H1 (cell line): ENCODE measurements at regions not wholly inside any gene's neighbourhood (a gene's known extent, or its start where the extent isn't known, plus 50 kb on each side); places are given as distances from the start of the nearest gene placed in this dataset.

ENCODE experiments used
- CTCF ChIA-PET: fragments of 300-600 bp; sonication (Branson Sonifier 250); formaldehyde crosslinking; loops from one replicate; lab custom pipeline; 2021; ENCODE audit not compliant: partially characterized antibody; lab: Charles Lee
- POLR2A ChIA-PET: fragments of 300-600 bp; sonication (Branson Sonifier 250); formaldehyde crosslinking; loops from one replicate; lab custom pipeline; 2021; ENCODE audit warnings: inconsistent platforms; ENCODE audit not compliant: partially characterized antibody; lab: Charles Lee
- DNase-seq, 2 experiments: peaks; one replicate each; pipeline versions ENCODE4 v3.0.0 to v3.0.0-alpha.2; 2010 to 2022; ENCODE audit warnings: low spot score in 2 of 2, low read depth in 1 of 2, mixed read lengths in 1 of 2
- FAIRE-seq: peaks from 2 replicates; lab custom pipeline; 2011; peaks lifted over from hg19 to GRCh38; lab: Jason Lieb, UNC
- H2AFZ ChIP-seq: 2 replicates; pipeline ENCODE4 v1.8.1; 2012; ENCODE audit warnings: low read length, inconsistent platforms
- H2AK5ac ChIP-seq: 2 replicates; pipeline ENCODE4 v1.6.1; 2013; ENCODE audit warnings: low read depth, low read length
- H2BK120ac ChIP-seq: replicated peaks from 2 replicates; pipeline ENCODE3; 2013; ENCODE audit warnings: low read depth, low read length, inconsistent platforms
- H2BK12ac ChIP-seq: 2 replicates; pipeline ENCODE4 v1.6.1; 2013; ENCODE audit warnings: low read depth, low read length
- H2BK15ac ChIP-seq: 2 replicates; pipeline ENCODE4 v1.6.1; 2013; ENCODE audit warnings: low read length
- H2BK20ac ChIP-seq: 2 replicates; pipeline ENCODE4 v1.6.1; 2013; ENCODE audit warnings: low read length
- H2BK5ac ChIP-seq: 2 replicates; pipeline ENCODE4 v1.6.1; 2013; ENCODE audit warnings: low read depth, low read length
- H3K14ac ChIP-seq: 2 replicates; pipeline ENCODE4 v1.6.1; 2013; ENCODE audit warnings: inconsistent platforms; ENCODE audit not compliant: insufficient read length
- H3K18ac ChIP-seq: 2 replicates; pipeline ENCODE4 v1.6.1; 2013; ENCODE audit warnings: low read length; ENCODE audit errors: extremely low read depth
- H3K23ac ChIP-seq: 2 replicates; pipeline ENCODE4 v1.6.1; 2013; ENCODE audit warnings: inconsistent platforms; ENCODE audit not compliant: insufficient read length
- H3K23me2 ChIP-seq: 2 replicates; pipeline ENCODE4 v1.6.1; 2013; ENCODE audit warnings: low read depth, low read length
- H3K27ac ChIP-seq: 2 replicates; pipeline ENCODE4 v1.6.1; 2011; ENCODE audit warnings: low read depth, low read length, inconsistent platforms
- H3K27me3 ChIP-seq, 4 experiments: replicated peaks in 1 of 4; 1 replicate in 1 of 4; 2 replicates in 3 of 4; pipeline versions ENCODE4 v1.6.1 to v1.8.1; 2011 to 2013; ENCODE audit warnings: low read length in 3 of 4, mild to moderate bottlenecking in 3 of 4, inconsistent platforms in 2 of 4, mixed read lengths in 2 of 4, moderate library complexity in 1 of 4; ENCODE audit not compliant: control insufficient read depth in 3 of 4, insufficient read depth in 3 of 4; ENCODE audit errors: extremely low read depth in 1 of 4
- H3K36me3 ChIP-seq, 4 experiments: 2 replicates each; pipeline versions ENCODE4 v1.6.1 to v1.8.1; 2011 to 2013; ENCODE audit warnings: mild to moderate bottlenecking in 4 of 4, low read length in 3 of 4, moderate library complexity in 2 of 4, control low read depth in 1 of 4, inconsistent platforms in 1 of 4; ENCODE audit not compliant: insufficient read depth in 4 of 4, control insufficient read depth in 2 of 4
- H3K4ac ChIP-seq: replicated peaks from 2 replicates; pipeline ENCODE3; 2013; ENCODE audit warnings: low read length, low read depth, mixed read lengths, inconsistent platforms; ENCODE audit not compliant: insufficient read length
- H3K4me1 ChIP-seq, 4 experiments: replicated peaks in 1 of 4; 1 replicate in 1 of 4; 2 replicates in 3 of 4; pipeline versions ENCODE4 v1.6.1 to v1.8.1; 2011 to 2013; ENCODE audit warnings: low read length in 3 of 4, inconsistent platforms in 2 of 4, mixed read lengths in 1 of 4; ENCODE audit not compliant: insufficient read depth in 4 of 4, control insufficient read depth in 3 of 4
- H3K4me2 ChIP-seq, 2 experiments: 2 replicates each; pipeline versions ENCODE4 v1.6.1 to v1.8.1; 2011 to 2013; ENCODE audit warnings: low read depth in 2 of 2, low read length in 2 of 2, control low read depth in 1 of 2, inconsistent platforms in 1 of 2, mild to moderate bottlenecking in 1 of 2; ENCODE audit not compliant: insufficient read depth in 1 of 2
- H3K4me3 ChIP-seq, 4 experiments: fragments of 200-600, 300-600 bp in 1 of 4; sonication (generic), shearing (Covaris generic), sonication (Bioruptor Twin) in 1 of 4; 2 replicates each; pipeline versions ENCODE4 v1.5.1 to v1.8.1; 2011 to 2016; ENCODE audit warnings: low read length in 4 of 4, low read depth in 3 of 4, control low read depth in 2 of 4, inconsistent platforms in 2 of 4, mild to moderate bottlenecking in 2 of 4, mixed read lengths in 1 of 4, moderate library complexity in 1 of 4; ENCODE audit not compliant: insufficient read depth in 2 of 4; ENCODE audit errors: extremely low read depth in 1 of 4
- H3K56ac ChIP-seq: replicated peaks from 2 replicates; pipeline ENCODE3; 2013; ENCODE audit warnings: low read depth, mild to moderate bottlenecking, mixed read lengths, low read length, inconsistent platforms; ENCODE audit not compliant: insufficient read length
- H3K79me1 ChIP-seq: 2 replicates; pipeline ENCODE4 v1.6.1; 2013; ENCODE audit warnings: low read depth, low read length, control low read depth
- H3K79me2 ChIP-seq, 2 experiments: 2 replicates each; pipeline versions ENCODE4 v1.6.1 to v1.8.1; 2012 to 2013; ENCODE audit warnings: low read length in 2 of 2, mild to moderate bottlenecking in 2 of 2, inconsistent platforms in 1 of 2; ENCODE audit not compliant: insufficient read depth in 2 of 2, control insufficient read depth in 1 of 2
- H3K9ac ChIP-seq, 4 experiments: replicated peaks in 1 of 4; 1 replicate in 1 of 4; 2 replicates in 3 of 4; pipeline versions ENCODE4 v1.6.1 to v1.8.1; 2011 to 2013; ENCODE audit warnings: low read depth in 3 of 4, low read length in 3 of 4, control low read depth in 2 of 4, mild to moderate bottlenecking in 2 of 4, moderate library complexity in 2 of 4, inconsistent platforms in 1 of 4; ENCODE audit errors: extremely low read depth in 1 of 4
- H3K9me3 ChIP-seq, 2 experiments: 2 replicates each; pipeline versions ENCODE4 v1.6.1 to v1.8.1; 2012 to 2013; ENCODE audit warnings: mild to moderate bottlenecking in 2 of 2, moderate library complexity in 2 of 2, control low read depth in 1 of 2, inconsistent platforms in 1 of 2, low read depth in 1 of 2, low read length in 1 of 2, mixed read lengths in 1 of 2; ENCODE audit not compliant: insufficient read depth in 2 of 2
- H4K20me1 ChIP-seq, 2 experiments: replicated peaks in 1 of 2; 2 replicates each; pipeline versions ENCODE3 to v1.8.1; 2011 to 2013; ENCODE audit warnings: inconsistent platforms in 2 of 2, low read length in 2 of 2, mild to moderate bottlenecking in 1 of 2; ENCODE audit not compliant: insufficient read depth in 2 of 2, control insufficient read depth in 1 of 2
- H4K5ac ChIP-seq: 2 replicates; pipeline ENCODE4 v1.6.1; 2013; ENCODE audit warnings: low read length, low read depth, mixed read lengths, inconsistent platforms; ENCODE audit not compliant: insufficient read length
- H4K8ac ChIP-seq: 2 replicates; pipeline ENCODE4 v1.8.0; 2013; ENCODE audit warnings: mild to moderate bottlenecking, moderate library complexity, low read length, inconsistent platforms; ENCODE audit not compliant: insufficient read depth; ENCODE audit errors: extremely low read depth
- H4K91ac ChIP-seq: replicated peaks from 2 replicates; pipeline ENCODE3; 2013; ENCODE audit warnings: low read length, mixed read lengths, inconsistent platforms; ENCODE audit not compliant: insufficient read length
- ASH2L ChIP-seq: fragments of 200-600, 300-600 bp; sonication (generic); IDR thresholded peaks from one replicate; pipeline ENCODE4 v1.7.1; 2017; ENCODE audit warnings: low read length
- BCL11A ChIP-seq, 2 experiments: IDR thresholded peaks; one replicate each; pipeline ENCODE4 v1.6.1; 2011; ENCODE audit warnings: low read depth in 2 of 2, low read length in 2 of 2, mild to moderate bottlenecking in 2 of 2
- EGR1 ChIP-seq: IDR thresholded peaks from 2 replicates; pipeline ENCODE4 v1.6.1; 2011; ENCODE audit warnings: low read depth, low read length, borderline replicate concordance
- EP300 ChIP-seq, 2 experiments: IDR thresholded peaks; 1 replicate in 1 of 2; 2 replicates in 1 of 2; pipeline ENCODE4 v1.6.1; 2011 to 2012; ENCODE audit warnings: low read depth in 2 of 2, low read length in 2 of 2, mild to moderate bottlenecking in 2 of 2, borderline replicate concordance in 1 of 2, inconsistent platforms in 1 of 2, moderate library complexity in 1 of 2
- KDM1A ChIP-seq: fragments of 200-600, 300-600 bp; sonication (generic); IDR thresholded peaks from 2 replicates; pipeline ENCODE4 v1.7.1; 2016; ENCODE audit warnings: mild to moderate bottlenecking, low read length, borderline replicate concordance
- POLR2A ChIP-seq, 2 experiments: IDR thresholded peaks; 1 replicate in 1 of 2; 2 replicates in 1 of 2; pipeline ENCODE4 v1.6.1; 2011; ENCODE audit warnings: low read depth in 2 of 2, low read length in 2 of 2, mild to moderate bottlenecking in 2 of 2; ENCODE audit errors: control extremely low read depth in 1 of 2
- POLR2AphosphoS5 ChIP-seq: IDR thresholded peaks from 2 replicates; pipeline ENCODE4 v1.6.1; 2011; ENCODE audit warnings: low read depth, low read length
- POU5F1 ChIP-seq: IDR thresholded peaks from 2 replicates; pipeline ENCODE4 v1.6.1; 2011; ENCODE audit warnings: low read depth, mild to moderate bottlenecking, low read length, moderate library complexity
- SAP30 ChIP-seq: fragments of 300-600 bp; sonication (generic); IDR thresholded peaks from 2 replicates; pipeline ENCODE4 v1.7.1; 2012; ENCODE audit warnings: low read length, moderate library complexity, mild to moderate bottlenecking, inconsistent platforms; ENCODE audit not compliant: insufficient read depth, insufficient replicate concordance
- TAF7 ChIP-seq: optimal IDR thresholded peaks from 2 replicates; pipeline ENCODE3; 2011; ENCODE audit warnings: low read depth, mild to moderate bottlenecking, inconsistent platforms, low read length, moderate library complexity, borderline replicate concordance
- USF2 ChIP-seq: IDR thresholded peaks from 2 replicates; pipeline ENCODE4 v1.6.1; 2011; ENCODE audit warnings: low read length, improper control_type of control experiment
- ZNF274 ChIP-seq: IDR thresholded peaks from 2 replicates; pipeline ENCODE4 v1.7.0; 2012; ENCODE audit warnings: low read length, borderline replicate concordance; ENCODE audit errors: extremely low read depth
- WGBS, 2 experiments: shearing (Covaris generic) in 1 of 2; methylation state at CpG; one replicate each; pipeline versions ENCODE4 v1.1.6 to v1.1.7; 2013 to 2015; ENCODE audit warnings: low lambda C conversion rate in 2 of 2, mixed read lengths in 2 of 2, inconsistent platforms in 1 of 2, low coverage in 1 of 2, missing lambda C conversion rate in 1 of 2; ENCODE audit not compliant: insufficient replicate concordance in 2 of 2, insufficient coverage in 1 of 2, insufficient read length in 1 of 2; ENCODE audit errors: extremely low coverage in 1 of 2, missing lambda C conversion rate in 1 of 2; 5-methylcytosine and 5-hydroxymethylcytosine counted together

- Histone ChIP-seq H2BK120ac (no peak overlapping the region), H3K36me3 (no peaks in the 10 kb centered on the region), H3K23me2 (no peaks in the 10 kb centered on the region), H3K4ac (no peak overlapping the region), H3K23ac (no peak overlapping the region), H3K79me2 (no peaks in the 10 kb centered on the region), H2AFZ (no peak overlapping the region), H2BK5ac (no peak overlapping the region), H3K79me1 (no peaks in the 10 kb centered on the region), H3K18ac (no peak overlapping the region), H2BK12ac (no peak overlapping the region), H3K27ac (no peak overlapping the region), H3K9me3 (no peaks in the 10 kb centered on the region), H2AK5ac (no peak overlapping the region), H2BK15ac (no peak overlapping the region), H3K4me1 (peaks cover 0 to 5% (median 0%) of the 10 kb centered on the region in 4 experiments; a peak in 1 of 7 replicates), H3K4me2 (no peak overlapping the region), H3K14ac (no peak overlapping the region), H4K5ac (no peak overlapping the region), H4K8ac (no peak overlapping the region), H3K27me3 (no peaks in the 10 kb centered on the region), H4K91ac (no peak overlapping the region), H4K20me1 (no peaks in the 10 kb centered on the region), H2BK20ac (no peak overlapping the region), H3K56ac (no peak overlapping the region), H3K4me3 (no peak overlapping the region), H3K9ac (no peak overlapping the region)
- DNase-seq (no peak), FAIRE-seq (no peak)
- no peak for TF ChIP-seq ZNF274
- no peak for TF ChIP-seq EGR1
- no peak for TF ChIP-seq SAP30
- no peak for TF ChIP-seq POU5F1
- TF ChIP-seq TAF7 = no peak
- no peak for TF ChIP-seq KDM1A
- TF ChIP-seq USF2 = no peak
- no peak for TF ChIP-seq ASH2L
- no peak for TF ChIP-seq EP300 (IDR thresholded peaks at IDR 0.05; ENCODE audit: borderline replicate concordance in 1 of 2, low read depth in 2 of 2, low read length in 2 of 2)
- TF ChIP-seq BCL11A (IDR thresholded peaks at IDR 0.05; ENCODE audit: low read depth in 2 of 2, low read length in 2 of 2) = no peak
- no peak for TF ChIP-seq POLR2A (IDR thresholded peaks at IDR 0.05; ENCODE audit: control extremely low read depth in 1 of 2, low read depth in 2 of 2, low read length in 2 of 2)
- no peak for TF ChIP-seq POLR2AphosphoS5
- WGBS, 2 experiments = 71% methylated on average over 2 of the region's 2 CpGs; no CpG with 5 or more reads in 1 of the 2 experiments
- ChIA-PET POLR2A (interaction anchor here (1.5 kb wide), 1 partner anchor 16 kb away, joined by 3 read pairs; no protein-coding TSS in a partner anchor), CTCF (interaction anchor here (0.9 to 1.5 kb wide), 2 partner anchors 10 to 12 kb away, joined by 4 to 6 read pairs; no protein-coding TSS in a partner anchor)
These were observed 539.4 kb downstream of the BNC2 start for GRCh38 chr9:16331031-16331430.
